NCI-H2081 treated with DMSO at 0.1 percent for 48 hours (cell line): ENCODE measurements at regions not wholly inside any gene's neighbourhood (a gene's known extent, or its start where the extent isn't known, plus 50 kb on each side); places are given as distances from the start of the nearest gene placed in this dataset.
A peak's percentile ranks its signal among the peaks of the same experiment; 100 is the strongest.

Experiments used
- DNase-seq: peaks from one replicate; lab custom pipeline; 2025; lab: John Stamatoyannopoulos, UW

DNA sequence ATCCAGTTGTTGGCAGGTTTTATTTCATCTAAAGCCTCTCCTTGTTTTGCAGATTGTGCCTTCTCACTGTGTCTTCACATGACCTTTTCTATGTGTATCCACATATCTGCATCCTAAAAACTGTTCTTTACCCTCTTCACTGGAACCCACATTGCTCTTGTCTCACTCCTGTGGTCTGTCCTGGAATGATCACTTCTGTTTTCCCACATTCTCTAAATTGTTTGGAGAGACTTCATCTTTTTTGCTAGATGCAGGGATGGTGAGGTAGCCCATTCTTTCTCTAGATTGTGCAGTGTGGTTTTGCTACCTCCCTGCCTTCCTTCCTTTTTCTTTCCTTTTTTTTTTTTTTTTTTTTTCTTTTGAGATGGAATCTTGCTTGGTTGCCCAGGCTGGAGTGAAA is 608.6 kb upstream of the MIR17HG start:
- no peak for DNase-seq

DNA sequence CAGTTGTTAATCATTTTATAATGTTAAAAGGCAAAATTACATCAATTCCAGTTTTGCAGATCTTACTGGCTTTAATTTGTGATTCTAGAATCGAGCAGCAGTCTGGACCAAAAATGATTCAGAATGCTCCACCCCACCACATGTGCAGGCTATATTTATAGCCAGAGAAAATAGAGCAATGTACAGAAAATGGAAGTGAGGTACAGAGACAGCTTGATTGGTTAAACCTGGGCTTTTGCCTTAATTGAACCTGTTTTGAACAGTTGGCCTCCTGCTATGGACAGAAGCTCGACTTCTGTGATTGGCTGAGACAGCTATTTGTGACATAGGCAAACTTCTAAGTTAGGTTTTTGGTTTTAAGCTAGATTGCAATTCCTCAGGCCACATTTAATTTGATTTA is 607.4 kb upstream of the MIR17HG start:
- DNase-seq = no peak

DNA sequence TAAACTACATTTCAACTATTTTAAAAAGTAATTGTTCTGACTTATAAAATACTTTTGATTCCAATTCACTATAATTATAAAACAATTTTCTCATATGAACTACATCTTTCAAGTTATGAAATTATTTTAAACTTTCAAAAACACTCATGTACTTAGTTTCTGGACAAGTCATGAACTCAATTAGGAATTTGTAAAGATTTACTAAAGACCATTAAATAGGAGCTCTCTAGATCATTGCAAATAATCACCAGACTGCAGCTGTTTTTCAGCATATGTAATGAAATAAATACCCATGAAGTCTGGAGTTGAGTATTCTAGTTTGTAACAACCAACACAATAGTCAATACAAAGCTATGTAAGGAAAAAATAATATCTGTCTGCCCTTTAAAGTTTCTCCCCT is 605.1 kb upstream of the MIR17HG start:
- DNase-seq = no peak

DNA sequence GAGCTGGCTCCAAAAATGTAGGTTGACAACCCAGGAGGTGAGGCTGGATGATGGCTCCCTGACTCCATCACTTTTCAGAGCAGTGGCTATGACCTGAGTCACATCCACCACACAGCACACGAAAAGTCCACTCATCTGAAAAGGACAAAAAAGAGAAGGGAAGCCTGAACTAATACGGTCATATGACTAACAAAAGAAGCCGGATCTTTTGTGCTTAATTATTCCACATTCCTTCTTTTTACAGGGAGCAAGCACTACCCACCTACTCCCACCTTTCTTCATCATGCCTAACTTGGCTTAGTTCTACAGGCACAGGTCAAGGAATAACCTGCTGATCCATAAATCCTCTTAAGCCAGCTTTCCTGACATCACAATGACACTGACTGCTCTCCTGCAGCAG is 601.3 kb upstream of the MIR17HG start:
- DNase-seq = no peak

DNA sequence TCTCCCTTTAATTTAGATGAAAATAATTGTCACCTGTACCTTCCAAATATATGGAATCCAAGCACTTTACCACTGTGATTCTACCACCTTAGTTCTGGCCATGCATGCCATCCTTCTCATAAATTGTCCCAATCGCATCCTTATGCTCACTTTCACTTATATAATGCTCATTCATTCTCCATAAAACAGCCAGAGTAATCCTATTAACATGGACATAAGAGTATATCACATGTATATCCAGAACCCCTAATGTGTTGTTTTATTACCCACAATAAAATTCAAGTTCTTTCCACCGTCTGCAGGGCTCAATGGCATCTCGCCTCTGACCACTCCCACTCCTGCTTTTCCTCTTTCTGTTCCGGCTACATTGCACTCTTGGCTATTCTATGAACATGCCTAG is 597.5 kb upstream of the MIR17HG start:
- DNase-seq = no peak

DNA sequence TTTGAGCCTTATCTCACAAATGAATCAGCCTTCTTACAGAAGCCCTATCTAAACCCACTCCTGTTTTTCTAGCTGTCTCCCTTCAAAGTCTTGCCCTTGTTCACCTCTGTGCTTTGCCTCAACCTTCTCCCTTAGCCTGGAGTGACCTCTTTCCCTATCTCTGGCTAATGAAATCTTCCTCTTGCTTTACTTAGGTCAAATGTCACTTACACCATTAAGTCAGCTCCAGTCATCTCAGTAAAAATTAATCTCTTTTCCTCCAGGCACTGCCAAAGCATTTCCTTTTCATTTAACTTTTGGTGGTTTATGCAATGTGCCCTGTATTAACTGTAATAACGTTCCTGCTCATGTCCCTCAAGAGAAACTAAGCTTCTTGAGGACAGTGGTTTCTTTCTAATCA is 596.5 kb upstream of the MIR17HG start:
- DNase-seq = no peak

DNA sequence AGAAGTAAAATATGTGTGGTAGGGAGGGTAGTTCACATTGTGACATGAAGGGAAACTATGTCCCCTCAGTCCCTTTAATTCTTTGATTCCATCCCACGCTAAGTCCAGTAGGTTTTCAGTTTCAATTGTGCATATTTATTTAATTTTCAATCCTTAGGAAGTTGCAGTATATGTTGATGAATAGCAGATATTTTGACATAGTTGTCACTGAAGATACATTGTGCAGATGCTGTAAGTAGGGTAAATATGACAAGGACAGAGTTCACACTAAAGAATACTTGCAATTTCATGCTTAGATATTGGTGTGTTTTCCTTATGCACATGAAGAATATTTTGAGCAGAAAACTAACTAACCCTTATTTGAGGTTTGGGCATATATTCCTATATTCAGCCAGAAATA is 595.4 kb upstream of the MIR17HG start:
- DNase-seq = no peak

DNA sequence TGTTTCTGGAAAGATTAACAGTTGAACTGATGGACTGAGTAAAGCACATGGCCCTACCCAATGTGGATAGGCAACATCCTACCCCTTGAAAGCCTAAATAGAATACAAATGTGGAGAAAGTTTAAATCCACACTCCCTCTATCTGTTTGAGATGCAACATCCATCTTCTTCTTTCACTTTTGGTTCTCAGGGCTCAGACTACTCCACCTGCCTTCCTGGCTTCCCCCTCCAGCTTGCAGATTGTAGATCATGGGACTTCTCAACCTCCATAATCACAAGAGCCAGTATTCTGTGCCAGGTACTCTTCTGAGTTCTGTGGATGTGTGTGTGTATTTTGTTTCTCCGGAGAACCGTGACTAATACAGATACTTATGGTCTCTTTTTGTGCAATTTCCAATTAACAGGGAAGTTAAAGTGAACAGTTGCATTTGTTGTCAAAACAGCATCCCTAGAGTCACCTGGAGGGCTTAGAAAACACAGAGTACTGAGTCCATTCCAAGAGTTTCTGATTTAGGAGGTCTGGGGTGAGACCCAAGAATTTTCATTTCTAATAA is 590.3 kb upstream of the MIR17HG start:
- DNase-seq = no peak

DNA sequence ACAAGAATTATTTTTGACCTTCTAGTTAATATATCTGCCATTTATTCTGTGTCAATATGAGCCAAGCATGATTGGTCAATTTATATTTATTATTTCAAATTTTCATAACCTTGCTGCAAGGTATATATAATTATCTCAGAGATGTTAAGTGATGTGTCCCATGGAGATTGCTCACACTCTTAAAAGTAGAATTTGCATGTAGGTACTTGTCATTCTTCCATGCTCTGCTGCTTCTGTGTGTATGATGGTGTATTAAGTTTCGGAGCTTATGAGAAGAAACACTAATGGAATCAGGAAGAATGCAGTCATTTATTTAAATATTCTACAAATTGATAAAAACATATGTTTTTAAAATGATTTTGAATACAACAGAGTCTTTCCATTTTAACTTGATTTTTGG is 586.8 kb upstream of the MIR17HG start:
- no peak for DNase-seq

DNA sequence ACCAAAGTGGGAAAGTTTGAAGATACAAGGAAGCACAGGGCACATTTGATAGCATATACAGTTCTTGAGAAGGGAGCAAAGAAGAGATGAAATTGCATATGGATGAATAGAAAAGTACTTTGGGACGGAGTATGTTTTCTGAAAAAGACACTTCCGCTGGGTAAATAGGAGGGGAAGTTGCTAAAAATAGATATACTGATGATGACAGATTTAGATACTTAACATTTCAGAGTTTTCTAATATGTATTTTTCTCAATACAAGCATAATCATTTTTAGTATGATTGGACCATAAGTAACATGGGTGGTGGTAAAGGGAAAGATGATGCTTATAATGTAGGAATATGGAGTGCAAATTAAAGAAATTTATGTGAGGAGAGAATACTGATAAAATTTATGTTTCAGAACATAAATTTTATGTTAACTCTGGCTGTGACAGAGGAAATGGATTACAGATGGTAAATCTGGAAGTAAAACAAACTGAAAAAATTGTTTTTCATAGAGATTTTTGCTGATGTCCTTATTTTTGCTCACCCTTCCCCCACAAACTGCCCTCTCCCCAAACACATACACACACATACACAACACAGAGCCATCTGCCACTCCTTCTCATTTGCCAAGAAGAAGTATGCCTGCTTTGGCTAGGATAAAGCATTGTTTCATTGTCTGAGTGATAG is 583.9 kb upstream of the MIR17HG start:
- no peak for DNase-seq

DNA sequence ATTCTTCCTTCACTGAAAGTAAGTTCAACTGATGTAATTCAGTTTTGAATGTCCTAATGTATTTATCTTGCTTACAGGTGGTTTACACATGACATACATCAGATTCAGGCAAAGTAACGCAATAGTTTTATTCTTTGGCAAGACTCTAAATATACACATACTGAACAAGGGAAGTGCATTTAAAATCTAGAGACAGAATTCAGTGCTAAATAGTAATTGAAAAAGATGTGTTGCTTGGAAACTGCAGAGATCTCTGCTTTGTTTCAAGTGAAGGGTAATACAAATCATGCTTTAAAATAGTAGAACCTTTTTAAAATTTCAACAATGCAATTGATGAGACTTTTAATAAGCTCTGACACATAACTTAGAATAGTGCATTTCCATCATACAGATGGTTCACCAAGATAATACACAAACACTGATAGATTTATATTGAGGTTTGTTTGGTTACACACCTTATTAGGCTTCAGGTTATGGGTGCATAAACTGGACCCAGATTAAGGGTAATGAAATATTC is 581.0 kb upstream of the MIR17HG start:
- DNase-seq = no peak

DNA sequence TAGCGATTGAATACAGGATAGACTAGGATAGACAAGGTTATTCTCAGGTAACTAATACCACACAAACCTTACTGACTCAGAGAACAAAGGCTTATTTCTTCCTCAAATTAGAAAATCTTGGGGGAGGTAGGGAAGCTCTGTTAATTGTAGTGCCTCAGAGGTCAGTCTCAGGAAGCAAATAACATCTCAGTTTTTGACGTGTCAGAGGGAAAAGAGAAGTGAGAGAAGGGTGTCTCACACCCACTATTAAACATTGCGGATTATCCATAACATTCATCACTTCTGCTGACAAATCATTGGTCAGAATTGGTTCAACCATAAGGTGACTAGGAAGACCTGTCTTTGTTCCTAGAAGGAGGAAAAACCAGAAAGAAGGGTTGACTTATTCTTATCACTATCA is 579.4 kb upstream of the MIR17HG start:
- no peak for DNase-seq

DNA sequence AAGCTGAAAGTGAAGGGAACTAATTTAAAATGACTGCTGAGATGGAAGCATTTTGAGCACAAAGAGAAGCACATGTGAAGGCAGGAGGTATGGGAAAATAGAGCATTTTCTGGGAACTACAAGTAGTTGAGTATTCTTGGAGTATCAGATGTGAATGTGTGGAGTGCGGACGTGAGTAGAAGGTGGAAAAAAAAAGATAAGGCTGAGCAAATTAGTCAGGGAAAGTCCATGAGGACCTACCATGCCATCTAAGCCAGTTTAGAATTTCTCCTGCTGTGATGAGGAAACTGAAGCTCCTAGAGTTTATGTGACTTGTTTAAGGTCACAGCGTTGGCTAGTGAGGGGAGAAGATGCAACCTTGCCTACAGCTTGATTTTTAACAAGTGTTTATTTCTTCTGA is 578.1 kb upstream of the MIR17HG start:
- no peak for DNase-seq

DNA sequence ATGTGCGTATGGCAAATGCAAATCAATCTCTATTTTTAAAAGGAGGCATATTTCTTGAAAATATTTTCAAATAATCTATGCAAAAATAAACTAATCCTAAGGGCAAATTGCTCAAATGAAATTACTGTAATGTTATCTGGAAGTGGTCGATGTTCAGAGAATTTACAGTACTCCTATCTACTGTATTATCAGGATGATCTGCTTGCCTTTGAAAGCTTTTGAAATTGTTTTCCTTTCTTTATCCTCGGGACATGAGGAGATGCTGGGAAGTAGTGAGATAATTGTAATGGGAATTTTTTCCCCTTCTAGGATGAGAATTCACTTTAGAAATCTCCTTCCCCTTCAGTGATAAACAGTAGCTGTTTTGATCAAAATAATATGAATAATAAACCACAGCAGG is 577.2 kb upstream of the MIR17HG start:
- no peak for DNase-seq

DNA sequence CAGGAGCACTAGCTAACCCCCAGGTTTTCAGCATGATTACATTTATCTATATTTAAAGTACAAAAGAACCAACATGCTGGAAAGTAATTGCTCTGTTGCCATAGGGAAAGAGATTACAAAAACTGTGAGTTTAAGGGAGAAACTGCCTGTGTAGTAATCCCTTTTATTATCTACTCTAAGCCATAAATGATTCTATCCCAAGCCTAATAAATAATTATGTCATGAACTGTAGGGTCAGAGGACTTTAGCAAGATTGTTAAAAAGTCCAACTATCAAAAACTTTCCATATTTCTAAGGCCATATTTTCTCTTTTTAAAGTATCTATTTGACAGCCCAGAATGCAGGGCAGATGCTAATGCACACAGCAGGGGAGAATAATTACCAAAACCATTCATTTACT is 573.8 kb upstream of the MIR17HG start:
- peak; percentile 19 for DNase-seq

DNA sequence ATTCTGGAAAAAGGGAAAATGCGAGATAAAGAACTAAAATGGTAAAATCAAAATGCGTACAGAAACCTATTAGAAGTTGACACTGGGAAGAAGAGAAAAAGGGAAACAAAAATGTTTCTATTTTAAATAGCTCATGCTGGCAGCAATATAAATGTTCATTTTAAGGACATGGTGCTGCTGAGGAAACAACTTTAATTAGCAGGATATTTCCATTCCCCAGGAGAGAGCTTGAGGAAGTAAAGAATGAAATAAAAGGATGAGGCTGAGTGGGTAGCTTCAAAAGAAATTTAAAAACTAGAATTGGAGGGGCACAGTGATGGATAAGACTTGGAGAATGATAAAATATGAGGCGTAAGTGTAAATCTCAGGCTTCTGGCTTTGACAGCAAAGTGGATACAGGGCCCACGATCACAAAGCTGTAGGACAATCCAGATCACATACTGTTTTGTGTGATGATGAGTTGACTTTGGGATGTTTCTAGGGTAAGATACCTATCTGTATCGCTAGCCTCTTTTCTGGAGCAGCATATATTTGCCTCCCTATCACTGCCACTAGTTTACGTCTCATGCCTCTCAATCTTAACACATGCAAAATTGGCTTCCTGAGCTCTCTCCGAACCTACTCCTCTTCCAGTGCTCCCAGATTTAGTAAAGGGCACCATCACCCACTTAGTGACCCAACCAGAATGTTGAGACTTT is 571.3 kb upstream of the MIR17HG start:
- DNase-seq = no peak

DNA sequence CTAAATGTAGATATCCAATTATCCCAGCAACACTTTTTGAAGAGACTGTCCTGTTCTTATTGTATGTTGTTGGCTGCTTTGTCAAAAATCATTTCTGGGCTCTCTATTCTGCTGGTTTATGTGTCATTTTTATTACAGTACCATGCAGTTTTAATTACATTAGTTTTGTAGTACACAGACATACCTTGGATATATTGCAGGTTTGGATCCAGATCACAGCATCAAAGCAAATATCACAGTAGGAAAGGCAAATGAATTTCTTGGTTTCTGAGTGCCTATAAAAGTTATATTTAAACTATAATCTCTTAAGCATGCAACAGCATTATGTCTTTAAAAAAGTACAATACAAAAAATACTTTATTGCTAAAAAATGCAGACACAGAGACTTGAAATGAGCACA is 564.2 kb upstream of the MIR17HG start:
- no peak for DNase-seq

DNA sequence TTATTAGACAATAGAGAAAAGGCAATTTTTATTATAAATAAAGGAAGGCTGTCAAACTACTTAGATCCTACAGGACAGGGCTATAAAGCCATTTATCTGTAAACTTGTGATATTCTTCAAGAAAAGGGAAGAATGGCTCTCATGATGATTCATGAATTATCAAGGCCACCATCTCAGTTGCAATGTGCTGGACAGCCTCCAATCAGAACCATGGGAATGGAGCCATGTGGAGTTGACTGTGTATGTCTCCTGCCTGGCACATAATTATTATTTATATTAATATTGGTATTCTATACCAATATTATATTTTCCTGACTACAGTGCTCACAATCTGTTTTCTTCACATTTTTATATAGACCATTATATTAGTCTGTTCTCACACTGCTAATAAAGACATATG is 560.5 kb upstream of the MIR17HG start:
- no peak for DNase-seq

DNA sequence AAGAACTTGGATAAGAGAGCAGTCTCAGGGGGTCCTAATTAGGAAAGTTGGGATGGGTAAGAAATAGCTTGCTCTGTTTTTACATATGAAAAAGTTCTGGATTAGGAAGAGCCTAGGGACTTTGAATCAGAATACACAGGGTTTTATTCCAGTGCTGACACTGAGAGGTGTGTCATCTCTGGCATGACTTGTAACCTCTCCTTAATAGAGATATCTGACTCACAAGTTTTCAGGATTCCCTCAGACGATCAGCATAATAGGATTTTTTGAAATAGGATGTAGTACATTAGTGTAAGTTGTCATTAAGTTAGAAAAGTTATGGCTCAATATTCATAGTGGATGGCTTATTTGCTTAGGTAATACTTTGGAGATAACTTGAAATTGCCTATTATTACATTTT is 555.2 kb upstream of the MIR17HG start:
- DNase-seq = no peak

DNA sequence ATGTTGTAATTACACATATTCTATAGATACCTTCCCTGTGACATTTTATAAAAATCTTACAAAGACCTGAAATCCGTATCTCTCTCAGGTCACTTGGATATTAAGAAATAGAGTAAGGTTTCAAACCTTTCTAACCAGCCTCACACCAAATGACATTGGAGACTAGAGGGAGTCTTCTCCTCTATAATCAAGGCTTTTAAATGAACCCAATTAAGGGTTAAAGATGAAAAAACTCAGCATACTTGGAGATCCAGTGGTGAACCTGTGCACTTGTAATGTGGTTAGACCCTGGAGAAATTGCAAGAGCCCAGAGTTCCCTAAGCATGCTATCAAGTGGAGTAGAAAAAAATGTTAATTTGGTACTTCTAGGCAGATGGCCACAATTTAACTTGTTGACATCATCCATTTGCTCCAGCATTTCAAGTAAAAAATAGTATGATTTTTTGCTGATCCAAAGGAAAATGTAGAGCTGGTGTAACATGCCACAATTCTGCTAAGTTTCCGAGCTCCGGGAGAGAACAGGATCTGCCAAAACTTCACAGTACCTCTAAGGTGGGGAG is 554.1 kb upstream of the MIR17HG start:
- no peak for DNase-seq

DNA sequence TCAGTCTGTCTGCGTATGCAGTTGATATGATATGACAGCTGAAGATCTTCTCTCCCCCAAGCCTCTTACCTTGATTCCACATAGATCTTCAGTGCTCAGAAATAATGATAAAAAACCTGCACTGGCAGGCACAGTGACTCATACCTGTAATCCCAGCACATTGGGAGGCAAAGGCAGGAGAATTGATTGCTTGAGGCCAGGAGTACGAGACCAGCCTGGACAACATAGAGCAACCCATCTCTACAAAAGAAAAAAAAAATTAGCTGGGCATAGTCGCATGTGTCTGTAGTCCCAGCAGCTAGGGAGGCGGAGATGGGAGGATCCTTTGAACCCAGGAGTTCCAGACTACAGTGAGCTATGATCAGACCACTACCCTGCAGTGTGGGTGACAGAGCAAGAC is 551.0 kb upstream of the MIR17HG start:
- no peak for DNase-seq

DNA sequence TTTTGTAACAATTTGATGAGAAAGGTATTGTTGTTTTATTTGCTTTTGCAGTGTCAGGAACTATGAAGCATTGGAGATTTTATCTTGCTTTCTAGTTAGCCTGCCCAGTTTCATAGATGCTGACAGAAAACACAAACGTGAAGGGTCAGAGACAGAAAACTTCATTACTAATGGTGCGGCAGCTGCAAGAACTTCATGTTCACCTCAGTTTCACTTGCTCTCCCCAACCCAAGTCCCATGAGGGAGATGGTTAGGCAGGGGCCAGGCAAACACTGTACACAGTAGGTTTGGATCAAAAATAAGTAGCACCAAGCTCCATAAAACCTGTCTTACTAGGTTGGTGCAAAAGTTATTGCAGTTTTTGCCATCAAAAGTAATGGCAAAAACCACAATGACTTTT is 550.2 kb upstream of the MIR17HG start:
- no peak for DNase-seq

DNA sequence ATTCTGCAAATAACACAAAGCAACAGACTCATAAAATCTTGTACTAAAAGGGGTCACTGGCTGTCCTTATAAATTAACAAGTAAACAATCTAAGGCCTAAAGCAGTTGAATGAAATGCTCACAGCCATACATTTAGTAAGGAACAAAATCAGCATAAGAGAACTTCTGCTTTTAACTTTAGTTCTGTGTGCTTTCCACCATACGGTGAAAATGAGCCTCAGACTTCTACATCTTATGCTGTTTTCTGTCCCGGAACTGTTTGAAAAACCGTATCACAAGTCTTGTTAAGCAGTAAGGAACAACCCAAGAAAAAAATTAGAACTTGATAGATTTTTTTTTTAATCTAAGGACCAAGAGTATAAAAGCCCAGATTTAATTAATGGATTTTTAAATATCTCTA is 549.1 kb upstream of the MIR17HG start:
- DNase-seq = no peak
